NOMO-1 treated with DMSO at 0.1 percent for 48 hours (cell line): ENCODE measurements at regions not wholly inside any gene's neighbourhood (a gene's known extent, or its start where the extent isn't known, plus 50 kb on each side); places are given as distances from the start of the nearest gene placed in this dataset.

Source experiments
- DNase-seq: peaks from one replicate; lab custom pipeline; 2025; ENCODE audit not compliant: unreplicated experiment; lab: John Stamatoyannopoulos, UW

DNA sequence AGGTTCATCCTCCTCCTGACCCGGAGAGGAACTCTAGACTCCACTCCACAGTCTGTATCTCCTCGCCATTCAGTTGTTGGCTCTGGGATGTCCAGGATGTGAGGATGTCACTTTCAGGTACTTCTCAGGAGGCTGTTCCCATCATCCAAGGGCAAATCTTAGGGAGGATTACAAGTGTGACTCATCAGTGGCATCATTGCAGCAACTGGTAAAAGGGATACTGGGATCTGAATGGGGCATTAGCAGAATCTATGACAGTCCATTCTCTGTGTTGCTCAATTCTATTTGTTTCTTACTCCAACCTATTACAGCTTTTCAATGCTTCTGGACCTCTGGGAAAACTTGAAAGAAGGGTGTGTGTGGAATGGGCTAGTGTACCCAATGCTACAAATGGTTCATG, 81.5 kb upstream of the FN1 start:
- DNase-seq: no peak

DNA sequence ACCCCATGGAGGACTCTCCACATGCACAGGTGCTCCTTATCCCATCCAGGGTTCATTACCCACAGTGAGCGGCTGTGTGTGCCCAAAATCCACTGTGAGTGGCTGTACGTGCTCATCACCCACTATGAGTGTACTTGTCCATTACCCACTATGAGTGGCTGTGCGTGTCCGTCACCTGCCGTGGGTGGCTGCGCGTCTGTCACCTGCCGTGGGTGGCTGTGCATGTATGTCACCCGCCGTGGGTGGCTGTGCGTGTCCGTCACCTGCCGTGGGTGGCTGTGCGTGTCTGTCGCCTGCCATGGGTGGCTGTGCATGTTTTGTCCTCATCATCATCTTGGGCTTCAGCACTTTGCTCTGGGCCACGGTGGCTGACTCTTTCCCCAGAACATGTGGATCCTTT, 78.6 kb upstream of the FN1 start:
- DNase-seq: no peak

DNA sequence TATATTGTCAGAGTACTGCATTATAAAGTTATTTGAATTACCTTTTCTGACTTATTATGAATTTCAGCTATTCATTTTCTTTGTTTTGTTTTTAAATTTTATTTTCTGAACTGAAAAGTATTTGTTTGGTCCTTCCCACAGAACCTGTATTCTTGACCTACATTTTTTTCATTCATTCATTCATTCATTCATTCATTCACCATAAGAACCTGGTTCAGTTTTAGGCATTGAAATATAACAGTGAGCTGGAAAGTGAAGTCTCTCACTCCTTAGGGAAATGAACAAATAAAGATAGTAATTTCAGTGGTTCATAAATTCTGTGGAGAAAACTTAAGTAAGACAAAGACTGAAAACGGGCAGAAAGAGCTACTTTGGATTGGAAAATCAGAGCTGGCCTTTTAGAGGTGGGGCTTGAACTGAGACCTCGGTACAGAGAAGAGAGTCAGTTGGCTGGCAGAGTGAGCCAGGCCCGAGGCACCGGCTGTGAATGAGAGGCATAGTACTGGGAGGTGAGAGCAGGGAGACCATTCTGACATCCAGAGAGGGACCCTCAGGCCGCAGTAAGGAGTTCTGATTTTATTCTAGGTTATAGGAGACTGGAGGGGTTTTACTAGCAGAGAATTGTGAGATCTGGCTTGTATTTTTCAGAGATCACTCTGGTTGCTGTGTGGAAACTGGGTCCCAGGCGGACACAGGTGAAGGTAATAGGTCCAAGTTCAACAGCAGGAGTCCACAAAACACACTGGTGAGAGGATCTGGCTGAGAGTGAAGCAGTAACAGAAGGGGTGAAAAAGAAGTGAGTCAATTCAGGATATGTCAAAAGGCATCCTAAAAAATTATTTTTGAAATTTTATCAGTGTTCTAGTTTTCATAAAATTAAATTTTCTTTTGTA, 75.8 kb upstream of the FN1 start:
- DNase-seq: no peak

DNA sequence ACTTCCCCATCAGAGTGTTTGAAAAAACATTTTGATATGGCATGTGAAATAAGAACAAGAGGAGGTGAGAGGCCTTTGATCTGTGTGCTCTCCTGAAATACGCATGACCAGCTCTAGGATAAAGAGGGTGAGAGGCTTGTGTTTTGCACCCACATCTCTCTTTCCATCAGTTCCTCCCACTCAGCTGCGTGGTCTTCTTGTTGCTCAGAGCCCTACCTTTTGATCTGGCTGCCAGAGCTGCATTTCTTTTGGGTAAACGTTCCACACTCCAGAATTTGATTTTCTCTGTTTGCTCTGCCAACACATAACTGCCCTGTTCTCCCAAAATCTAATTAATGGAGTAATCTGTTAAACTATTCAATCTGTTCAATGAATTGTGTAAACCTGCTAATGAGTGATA, 72.0 kb upstream of the FN1 start:
- no peak for DNase-seq

DNA sequence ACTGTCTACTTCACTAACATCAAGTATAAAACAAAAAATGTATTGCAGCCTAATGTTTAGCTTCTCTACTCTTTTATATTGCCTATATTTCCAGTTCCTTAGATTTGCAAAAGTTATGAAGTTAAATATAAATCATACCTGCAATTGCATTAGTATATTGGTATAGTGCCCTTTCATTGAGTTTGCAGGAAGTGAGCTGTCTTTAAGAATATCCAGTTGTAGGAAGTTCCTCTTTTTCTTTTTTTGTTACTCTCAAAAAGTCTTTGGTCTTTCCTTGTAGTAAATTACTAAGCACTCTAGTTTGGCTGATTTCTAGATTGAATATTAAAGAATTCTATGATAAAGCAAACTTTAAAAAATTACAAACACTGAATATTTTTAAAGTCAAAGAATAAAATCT, 71.3 kb upstream of the FN1 start:
- peak; percentile 85 for DNase-seq

DNA sequence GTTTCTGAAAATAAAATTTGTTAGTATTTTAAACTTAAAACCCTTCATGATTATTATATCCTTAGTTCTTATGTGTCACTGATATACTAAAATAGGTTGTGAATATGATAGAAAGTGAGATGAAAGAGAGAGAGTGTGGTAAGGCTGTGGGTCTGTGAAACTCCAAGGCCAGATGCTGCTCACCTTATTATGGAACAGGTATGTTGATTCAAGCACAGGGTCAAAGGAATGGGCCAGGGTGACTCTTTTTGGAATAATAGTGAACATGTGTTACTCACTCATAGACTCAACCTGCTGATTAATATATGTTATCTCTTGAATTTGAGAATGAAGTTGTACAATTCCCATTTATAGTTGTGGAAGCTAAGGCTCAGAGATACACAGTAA, 70.7 kb upstream of the FN1 start:
- no peak for DNase-seq

DNA sequence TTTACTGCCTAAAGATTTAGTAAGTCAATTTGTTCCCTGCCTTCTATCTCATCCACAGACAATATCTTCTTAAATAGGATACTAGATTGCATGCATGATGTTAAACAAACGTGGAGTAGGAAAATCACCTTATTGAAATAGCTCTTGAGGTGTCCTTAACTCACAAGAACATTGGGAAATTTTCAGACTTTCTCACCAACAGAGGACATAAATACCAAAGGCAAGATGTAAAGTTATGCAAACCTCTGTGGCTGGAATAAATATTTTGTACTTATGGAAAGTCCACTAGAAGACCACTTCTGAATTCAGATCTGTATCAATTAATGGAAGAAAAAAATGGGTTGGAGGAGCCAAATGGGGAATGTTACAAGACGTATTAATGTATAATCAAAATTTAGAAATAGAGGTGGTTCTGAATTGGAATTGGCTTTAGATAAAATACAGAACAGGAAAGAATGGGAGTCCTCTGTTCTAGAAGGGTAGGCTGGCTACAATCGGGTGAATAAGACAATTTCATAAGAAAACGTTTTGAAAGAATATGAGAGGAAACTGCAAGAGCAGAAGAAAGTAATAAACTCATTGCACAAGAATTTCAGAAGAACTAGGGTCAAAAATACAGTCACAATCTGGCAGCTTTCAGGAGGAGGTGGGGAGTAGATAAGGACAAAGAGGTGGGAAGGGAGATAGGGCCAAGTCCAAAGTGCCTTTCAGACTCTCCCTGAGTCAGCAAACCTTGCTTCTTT, 69.3 kb upstream of the FN1 start:
- DNase-seq: peak; percentile 69

DNA sequence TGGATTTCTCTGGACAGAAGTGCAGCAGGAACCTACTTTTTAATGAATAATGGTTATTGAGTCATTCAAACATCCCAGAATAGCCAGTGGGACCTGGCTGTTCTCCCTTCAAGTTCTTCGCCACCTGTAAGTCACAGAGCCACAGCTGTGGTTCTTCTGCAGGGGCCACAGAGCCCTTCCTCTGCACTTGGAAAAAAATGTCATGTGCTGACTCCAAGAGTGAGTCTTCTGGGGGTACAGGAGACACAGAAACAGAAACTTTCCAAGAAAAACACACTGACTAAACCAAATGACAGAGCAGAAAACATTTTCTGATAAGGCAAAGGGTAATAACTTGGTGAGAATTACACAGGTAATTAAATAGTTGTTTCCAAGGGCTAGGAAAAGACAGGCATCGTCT, 68.7 kb upstream of the FN1 start:
- DNase-seq: no peak

DNA sequence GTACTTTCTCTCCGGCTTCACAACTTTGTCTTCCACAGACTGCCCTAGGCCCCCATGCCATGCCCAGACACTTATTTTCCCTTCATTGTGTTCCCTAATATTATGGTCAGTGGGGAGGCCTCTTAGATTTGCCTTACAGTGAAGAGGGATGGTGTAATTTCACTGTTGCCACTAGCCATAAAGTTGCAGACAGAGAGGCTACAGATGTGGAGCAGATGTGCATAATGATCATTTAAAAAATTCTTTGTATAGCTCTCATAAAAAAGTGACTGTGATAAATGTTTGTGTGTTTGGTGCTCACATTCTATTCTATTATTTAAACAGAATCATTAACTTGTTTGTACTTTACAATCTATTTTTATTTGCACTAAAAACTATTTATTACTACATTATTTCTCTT, 67.5 kb upstream of the FN1 start:
- DNase-seq: no peak

DNA sequence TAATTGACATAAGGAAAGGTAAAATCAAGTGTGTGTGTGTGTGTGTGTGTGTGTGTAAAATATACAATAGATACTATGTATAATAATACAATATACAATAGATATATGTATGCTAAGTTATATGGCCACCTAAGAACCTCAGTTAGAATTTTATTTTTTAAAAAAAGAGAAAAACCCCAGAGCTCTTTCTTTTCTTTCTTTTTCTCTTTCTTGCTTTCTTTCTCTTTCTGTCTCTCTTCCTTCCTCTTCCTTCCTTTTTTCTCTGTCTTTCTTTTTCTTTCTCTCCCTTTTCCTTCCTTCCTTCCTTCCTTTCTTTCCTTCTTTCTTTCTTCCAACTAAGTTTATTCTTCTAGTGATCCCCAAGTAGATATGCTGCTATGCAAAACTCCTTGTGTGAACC, 64.6 kb upstream of the FN1 start:
- no peak for DNase-seq

DNA sequence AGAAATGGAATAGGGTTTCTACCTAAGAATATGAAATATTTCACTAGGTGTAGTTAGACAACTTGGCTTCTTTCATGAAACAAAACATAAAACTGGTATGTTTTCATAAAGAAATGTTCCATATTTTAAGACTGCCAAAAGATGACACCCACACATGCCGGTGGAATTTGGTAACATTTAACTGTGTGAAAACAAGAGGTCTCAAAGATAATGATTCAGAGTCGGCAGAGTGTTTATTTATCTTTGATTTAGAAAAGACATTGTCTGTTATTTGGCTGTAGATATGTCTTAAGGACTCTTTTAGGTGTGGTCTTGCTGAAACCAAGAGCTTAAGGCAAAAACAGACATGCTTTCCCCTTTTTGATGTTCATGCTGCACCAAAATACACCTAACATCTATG, 63.5 kb upstream of the FN1 start:
- no peak for DNase-seq

DNA sequence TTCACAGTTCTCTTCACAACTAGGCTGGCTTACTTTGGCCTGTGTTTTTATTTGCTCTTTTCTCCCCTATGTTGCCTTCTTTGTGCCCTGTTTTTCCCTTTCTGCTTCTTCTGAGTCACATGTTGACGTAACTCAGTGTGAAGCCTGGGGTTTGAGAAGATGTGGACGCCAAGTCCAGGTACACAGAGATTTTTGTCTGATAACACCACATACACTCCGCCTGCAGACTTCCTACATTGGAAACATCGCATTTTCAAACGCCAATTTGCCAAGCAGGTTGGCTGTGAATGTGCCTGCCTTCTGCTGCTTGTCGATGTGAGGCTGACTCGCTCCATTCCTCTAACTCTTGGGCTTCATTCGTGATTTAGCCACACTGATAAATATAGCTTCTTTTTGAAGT, 62.6 kb upstream of the FN1 start:
- DNase-seq: no peak

DNA sequence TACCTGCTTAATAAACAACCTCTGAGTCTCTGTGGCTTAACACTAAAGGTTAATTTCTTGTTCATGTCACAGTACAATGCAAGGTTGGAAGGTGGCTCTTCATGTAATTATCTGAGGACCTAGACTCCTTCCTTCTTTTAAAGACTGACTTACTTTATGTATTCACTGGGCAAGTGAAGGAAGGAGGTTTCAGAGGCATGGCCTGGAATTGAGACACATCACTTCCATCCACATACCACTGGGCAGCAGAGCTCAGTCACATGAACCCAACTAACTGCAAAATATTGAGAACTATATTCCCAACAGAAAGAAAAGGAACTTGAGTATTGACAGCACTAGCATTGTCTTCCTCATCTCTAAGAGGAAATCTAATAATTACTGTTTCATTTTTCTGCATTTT, 57.5 kb upstream of the FN1 start:
- DNase-seq: no peak

DNA sequence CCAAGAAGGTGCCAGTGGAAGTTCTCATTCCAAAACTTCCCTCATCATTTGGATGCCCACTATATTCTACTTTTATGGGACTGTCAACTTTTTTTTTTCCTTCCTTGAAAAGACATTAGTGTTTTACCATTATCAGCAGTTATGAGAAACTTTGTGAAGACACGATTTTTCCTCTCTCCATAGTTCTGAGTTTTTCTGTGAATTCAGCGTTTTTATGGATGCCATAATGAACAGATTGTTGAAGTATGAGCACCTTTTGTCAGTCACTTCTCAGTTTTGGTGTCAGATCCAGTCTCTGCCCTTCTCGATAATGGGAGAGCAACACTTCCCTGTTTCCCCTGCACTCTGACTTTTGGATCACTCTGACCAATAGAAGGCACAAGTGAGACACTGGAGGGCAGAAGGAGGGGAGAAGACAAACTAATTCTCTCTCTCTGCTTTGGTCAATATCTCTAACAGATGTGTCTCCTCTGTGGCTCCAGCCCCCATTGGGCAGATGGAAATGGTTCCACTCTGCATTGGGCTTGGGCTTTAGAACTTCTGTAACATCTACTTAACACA, 53.5 kb upstream of the FN1 start:
- no peak for DNase-seq

DNA sequence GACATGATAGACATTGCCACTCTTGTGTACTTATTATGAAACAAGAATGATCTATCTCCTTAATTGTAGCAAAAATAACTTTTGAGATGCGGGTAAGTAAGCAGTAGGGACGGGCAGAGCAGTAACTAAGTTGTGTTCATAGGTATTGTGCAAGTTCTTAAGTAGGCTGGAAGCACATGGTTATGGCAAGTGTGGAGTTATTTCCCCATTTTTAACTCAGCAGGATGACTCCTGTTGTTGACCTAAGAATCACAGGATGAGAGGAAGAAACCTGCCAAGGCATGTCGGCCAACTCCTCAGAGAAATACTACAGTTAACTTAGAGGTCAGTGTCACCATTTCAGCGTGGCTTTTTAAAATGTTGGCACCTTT, 51.1 kb upstream of the FN1 start:
- peak; percentile 66 for DNase-seq

DNA sequence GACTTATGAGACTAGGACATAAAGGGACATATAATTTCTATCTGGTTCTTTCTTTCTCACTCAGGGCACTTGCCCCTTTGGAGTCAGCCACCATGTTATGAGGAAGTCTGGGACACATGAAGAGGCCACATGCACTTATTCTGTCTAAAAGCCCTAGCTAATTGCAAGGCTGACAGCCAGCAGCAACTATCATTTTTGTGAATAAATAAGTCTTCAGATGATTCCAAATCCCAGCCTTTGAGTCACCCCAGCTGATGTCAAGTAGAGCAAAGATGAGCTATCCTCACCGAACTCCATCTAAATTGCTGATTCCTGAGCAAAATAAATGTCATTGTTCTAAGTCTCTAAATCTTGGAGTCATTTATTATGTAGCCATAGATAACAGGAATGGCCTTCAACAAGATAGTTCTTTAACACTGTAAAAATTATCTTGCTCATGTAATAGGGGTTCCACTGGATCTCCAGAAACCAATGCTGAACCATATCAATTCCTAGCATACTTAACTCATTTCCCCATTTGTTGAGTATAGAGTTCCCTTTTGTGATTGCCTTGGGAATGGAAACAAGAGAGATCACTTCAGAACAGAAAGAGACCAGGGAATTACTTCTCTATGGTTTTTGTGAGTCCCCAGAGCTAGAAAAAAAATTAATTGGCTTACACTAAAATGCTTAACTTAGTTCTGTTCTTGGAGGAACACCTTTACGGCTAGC, 50.6 kb upstream of the FN1 start:
- DNase-seq: no peak
